Neural progenitor cell (in vitro differentiated cells): ENCODE measurements at regions not wholly inside any gene's neighbourhood (a gene's known extent, or its start where the extent isn't known, plus 50 kb on each side); places are given as distances from the start of the nearest gene placed in this dataset.

Source experiments
- CTCF ChIP-seq: fragments of 200-600 bp; sonication (generic); IDR thresholded peaks from 2 replicates; pipeline ENCODE4 v1.5.1; 2017; ENCODE audit warnings: antibody characterized with exemption, mild to moderate bottlenecking
- EZH2phosphoT487 ChIP-seq: fragments of 200-600 bp; sonication (generic); IDR thresholded peaks from 2 replicates; pipeline ENCODE4 v1.6.1; 2017; ENCODE audit warnings: antibody characterized with exemption

GRCh38 chr2:139990646-139991335 is 1210.6 kb upstream of the NXPH2 start:
- TF ChIP-seq CTCF (no peak), EZH2phosphoT487 (no peak)
